T1000 (cell line): ENCODE measurements at regions not wholly inside any gene's neighbourhood (a gene's known extent, or its start where the extent isn't known, plus 50 kb on each side); places are given as distances from the start of the nearest gene placed in this dataset.

Experiments used
- DNase-seq: peaks from one replicate; lab custom pipeline; 2025; ENCODE audit warnings: mixed read lengths; lab: John Stamatoyannopoulos, UW

GRCh38 chr4:179417357-179417756 lies 1975.1 kb upstream of the AGA start:
- DNase-seq = no peak

- no peak for DNase-seq
Observed at GRCh38 chr4:179437962-179438361, 1995.7 kb upstream of the AGA start.

DNA sequence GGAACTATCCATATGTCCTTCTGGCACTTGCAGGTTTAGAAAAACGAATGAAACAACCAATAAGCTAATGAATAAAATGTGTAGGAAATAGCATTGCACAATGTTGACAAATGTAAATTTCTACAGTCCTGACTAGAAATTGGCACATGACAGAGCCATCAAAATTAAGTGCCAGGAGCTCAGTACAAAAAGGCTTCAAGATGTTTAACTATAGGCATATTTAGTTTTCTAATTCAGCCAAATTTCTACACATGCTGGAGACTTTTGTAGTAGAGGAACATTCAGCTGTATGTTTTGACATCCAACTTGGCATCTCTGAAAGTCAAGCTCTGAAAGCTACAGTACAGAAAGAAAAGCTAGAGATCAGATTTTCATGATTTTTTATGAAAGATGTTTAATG lies 1999.4 kb upstream of the AGA start:
- no peak for DNase-seq

- DNase-seq = no peak
Observed at GRCh38 chr4:179447308-179447707, 2005.1 kb upstream of the AGA start.

DNA sequence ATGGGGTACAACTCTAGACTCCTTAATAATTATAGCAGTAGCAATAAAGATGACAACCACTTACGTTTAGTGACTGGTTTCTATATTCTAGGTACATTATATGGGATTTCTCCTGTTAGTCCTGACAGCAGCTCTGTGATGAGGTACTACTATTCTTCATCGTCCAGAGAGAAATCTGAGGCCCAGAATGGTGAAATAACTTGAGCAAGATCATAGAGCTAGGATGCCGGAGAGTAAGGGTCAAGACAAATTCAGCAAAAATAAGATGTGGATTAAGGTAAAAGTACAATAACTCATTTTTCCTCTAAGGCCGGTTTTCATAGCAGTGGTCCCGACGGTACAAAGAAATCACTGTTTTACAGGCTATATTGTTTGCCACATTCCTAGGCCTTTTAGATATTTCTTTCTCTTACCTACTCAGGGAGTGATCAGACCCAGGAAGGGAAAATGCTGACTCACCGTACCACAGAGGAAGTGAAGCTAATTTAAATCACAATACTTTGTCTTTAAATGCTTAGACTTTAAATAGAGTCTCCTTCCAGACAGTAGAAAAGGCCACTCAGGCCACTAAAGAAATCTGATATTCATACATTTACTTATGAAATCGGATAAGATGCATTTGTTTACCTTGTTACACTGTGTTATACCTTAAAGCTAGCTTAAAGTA lies 2023.0 kb upstream of the AGA start:
- no peak for DNase-seq

GRCh38 chr4:179467878-179468277 lies 2025.6 kb upstream of the AGA start:
- DNase-seq = no peak

GRCh38 chr4:179472164-179472563 lies 2029.9 kb upstream of the AGA start:
- no peak for DNase-seq

DNA sequence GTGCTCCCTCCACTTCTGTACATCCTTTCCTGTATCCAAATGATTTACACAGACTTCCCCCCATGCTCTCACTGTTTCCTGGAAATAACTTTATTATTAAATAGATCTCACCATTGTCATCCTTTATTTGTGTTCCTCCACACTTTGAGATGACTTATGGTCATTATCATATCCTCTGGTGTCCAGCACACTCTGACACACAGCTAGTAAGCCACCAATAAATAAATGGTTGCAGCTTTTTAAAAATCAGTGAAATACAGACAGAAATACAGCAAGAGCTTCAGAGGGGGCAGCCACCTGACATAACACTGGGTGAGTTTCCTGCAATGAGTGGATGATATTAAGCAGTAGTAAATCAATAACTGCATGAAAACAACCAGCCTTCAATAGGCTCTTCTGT lies 2036.4 kb upstream of the AGA start:
- DNase-seq = no peak

DNA sequence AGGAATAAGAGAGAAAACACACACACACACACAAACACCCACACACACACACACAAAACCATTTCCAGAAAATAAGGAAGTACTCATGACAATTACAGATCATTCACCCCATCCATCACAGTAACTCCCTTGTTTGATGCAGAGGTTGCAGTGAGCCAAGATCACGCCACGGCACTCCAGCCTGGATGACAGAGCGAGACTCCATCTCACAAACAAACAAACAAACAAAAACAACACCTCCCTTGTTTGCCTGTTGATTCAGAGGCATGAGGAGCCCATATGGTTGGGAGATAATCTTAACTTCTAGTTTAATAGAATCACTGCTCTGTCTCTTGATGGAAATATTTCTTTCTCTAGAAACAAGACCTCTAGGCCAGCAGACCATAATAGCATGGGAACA lies 2043.5 kb upstream of the AGA start:
- no peak for DNase-seq

- DNase-seq = no peak
Observed at GRCh38 chr4:179486570-179487335, 2044.5 kb upstream of the AGA start.

- no peak for DNase-seq
Observed at GRCh38 chr4:179492260-179493080, 2050.2 kb upstream of the AGA start.

GRCh38 chr4:179503976-179504375 lies 2061.7 kb upstream of the AGA start:
- DNase-seq = no peak

DNA sequence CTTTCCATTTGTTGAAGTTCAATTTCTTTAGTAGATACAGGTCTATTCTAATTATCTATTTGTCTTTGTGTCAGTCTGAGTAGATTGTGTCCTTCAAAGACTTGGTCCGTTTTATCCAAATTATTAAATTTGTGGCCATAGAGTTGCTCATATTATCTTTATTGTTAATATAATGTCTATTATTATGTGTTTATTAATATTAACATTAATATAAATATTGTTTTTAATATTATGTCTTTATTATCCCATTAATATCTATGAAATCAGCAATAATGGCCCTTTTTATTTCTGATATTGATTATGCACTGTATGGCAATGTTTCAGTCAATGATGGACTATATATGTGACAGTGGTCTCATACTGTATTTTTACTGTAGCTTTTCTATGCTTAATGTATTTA lies 2067.3 kb upstream of the AGA start:
- no peak for DNase-seq

DNA sequence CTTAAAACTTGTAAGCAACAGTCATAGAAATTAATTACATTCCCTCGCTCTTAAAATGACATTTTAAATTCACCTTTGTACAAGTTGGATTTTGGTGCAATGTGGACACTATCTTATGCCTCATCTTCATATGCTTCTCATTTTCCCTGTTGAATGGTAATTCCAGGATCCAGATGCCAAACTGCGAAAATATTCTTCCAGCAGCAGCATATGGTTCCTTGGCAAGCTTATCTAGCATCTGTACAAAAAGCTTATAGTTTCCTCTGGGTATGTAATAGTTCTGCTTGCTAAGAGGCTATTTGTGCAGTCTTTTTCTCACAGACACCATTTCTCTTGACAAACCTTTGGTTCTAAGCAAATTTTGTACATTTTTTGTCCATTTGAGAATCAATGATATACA lies 2079.7 kb upstream of the AGA start:
- no peak for DNase-seq

GRCh38 chr4:179530958-179531357 lies 2088.7 kb upstream of the AGA start:
- DNase-seq = no peak

DNA sequence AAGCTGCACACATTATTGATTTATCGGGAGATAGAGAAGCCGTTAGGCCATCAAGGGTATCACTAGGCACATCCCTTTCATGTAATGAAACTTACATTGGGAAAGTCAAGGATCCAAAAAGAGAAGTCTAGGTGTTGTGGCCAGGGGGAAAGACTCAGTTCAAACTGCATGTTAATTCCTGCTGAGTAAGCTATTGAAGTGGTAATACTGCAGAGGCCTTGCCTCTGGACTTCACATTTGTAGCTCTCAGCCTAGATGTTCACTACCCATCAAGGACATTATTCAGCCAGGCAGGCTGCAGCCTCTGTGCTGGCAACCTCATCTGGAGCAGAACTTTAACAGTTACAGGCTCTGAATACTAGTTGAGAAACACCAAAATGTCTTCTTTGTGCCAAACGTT lies 2094.5 kb upstream of the AGA start:
- DNase-seq = no peak

DNA sequence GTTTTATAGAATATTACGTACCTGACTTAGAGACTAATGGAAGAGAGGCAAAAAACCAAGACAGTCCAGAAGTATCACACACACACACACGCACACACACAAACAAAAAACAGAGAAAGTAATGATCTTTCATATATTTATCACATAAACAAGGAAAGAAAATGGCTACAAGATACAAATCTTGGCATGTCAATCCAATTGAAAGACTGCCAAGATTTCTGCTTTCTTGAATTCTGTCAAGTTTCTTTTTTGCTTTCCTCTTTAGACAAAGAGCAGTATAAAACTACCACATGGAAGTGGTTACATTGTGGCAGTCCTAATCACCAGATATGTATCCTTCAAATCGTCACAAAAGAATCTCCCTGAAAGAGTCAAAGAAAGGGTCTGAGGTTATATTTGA lies 2097.4 kb upstream of the AGA start:
- no peak for DNase-seq

DNA sequence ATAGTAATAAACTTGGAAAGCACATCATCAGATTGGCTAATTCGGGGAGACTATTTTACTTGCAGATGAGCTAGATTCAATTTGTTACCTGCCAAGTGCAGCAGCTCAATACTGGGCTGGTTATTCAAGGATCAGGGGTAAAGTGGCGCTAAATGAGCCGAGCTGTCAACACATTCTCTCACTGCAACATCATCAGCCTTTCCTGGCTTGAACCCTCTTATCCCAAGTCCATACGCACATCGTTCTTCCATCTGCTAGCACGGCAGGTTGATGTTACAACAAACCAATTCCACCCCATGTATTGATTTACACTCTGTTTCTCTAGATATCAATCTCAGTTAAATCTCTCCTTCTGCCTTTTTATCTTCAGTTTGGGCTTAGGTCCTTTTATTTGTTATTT lies 2101.5 kb upstream of the AGA start:
- DNase-seq = no peak

DNA sequence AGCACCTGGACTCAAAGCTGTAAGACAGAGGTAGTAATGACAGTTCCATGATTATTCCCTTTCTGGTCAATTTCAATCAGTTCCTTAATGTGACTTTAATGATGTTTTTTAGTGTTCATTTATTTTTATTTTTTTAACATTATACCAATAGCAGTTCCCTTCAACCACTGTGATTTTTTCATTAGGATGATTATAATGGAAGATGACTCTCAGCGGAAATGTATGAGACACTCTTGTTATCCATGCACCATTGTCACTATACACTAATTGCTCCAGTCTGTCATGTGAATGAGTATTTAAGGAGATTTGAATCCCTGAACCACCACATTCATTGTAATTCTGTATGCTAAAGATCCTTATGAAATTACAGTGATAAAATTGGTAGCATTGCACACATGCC lies 2102.3 kb upstream of the AGA start:
- no peak for DNase-seq

DNA sequence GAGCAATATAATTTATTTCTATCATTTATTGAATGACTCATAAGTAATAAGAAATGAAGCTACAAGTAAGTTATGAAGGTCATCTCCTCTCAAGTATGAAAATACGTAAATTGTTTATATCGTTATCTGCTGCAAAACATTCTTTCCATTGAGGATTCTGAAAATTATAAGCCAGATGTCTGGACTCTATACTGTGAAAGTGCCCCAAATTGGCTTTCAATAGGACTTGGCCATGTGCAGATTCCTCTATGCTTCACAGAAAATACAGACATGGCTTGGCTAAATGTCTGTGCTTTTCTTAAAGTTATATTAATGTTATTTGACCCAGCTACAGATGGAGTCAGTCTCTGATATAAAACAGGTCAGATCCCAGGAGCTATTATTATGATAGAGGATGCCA lies 2109.9 kb upstream of the AGA start:
- DNase-seq = no peak

DNA sequence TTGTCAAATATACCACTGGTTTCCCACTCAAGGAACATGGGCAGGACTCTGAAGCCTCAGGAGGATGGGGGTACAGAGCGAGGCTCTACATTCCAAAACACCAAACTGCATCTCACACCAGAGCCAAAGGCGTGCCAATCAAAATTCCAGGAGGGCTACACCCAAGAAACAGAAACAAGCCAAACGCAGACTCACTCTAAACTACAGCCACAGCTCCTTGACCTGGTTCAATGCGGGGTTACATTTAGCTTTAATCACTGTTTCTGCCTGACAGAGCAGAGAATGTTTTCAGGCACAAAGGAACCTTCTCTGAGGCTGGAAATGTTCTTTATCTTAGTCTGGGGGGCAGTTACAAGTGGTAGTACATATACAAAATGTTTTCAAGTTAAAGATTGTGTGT lies 2121.5 kb upstream of the AGA start:
- DNase-seq = no peak

DNA sequence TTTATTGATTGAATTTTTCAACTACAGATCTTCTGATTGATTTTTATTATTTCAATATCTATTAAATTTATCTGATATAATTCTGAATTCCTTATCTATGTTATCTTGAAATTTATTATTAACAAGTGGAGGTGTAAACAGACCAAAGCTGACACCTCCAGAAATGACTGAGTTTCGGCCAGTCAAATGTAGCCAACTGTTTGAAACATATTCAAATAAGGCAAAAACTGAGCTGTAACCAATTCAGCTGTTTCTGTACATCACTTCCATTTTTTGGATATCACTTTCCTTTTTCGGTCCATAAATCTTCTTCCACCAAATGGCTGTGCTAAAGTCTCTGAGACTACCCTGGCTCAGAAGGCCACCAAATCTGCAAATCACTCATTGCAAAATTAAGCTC lies 2127.3 kb upstream of the AGA start:
- DNase-seq = no peak
